ENCODE measurements at regions not wholly inside any gene's neighbourhood (a gene's known extent, or its start where the extent isn't known, plus 50 kb on each side); places are given as distances from the start of the nearest gene placed in this dataset.

DNA sequence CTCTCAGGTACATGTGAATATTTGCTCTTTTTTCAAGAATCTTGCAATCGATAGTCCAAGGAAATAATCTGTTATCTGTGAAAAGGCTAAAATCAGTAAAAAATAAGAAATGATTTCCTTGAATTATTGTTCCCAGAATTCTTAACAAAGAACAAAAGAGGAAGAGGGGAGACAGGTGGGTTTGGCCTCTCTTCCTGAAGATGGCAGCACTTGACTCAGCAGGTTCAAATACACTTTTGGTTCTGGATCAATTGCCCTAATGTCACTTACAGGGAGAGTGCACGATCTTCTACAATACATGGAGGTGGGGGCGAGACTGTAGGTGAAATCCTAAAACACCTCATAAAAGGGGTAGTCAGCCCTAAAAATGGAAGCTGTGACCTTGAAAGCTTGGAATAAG, 358.7 kb downstream of the IRS2 start:
- no peak overlapping the region for H3K27ac ChIP-seq (ENCODE audit: control insufficient read depth, insufficient read depth, low read length)
- dilution Hi-C loops (cut with MboI; ENCODE audit: extremely low pct_ligation_motif_present, low sequenced_read_pairs), result no loop called here
- no peak for FAIRE-seq

DNA sequence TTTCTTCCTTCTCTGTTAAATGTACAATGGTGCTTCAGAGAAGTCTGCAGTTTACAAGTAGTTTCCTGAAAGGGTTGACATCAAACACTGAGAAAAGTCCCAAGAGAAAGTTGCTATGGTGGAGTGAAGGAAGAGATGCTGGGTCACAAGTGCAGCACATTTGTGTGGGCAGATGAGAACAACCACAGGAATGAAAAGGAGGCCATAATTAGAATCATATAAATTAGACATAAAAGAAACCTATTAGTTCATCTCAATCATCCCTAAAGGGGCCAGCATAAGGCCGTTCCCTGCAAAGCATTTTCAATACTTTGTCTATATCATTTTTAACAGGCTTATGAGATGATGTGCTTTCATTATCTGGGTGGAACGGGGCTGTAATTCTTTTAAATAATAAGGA, 359.2 kb downstream of the IRS2 start:
- no peaks in the 10 kb centered on the region for H3K36me3 ChIP-seq (ENCODE audit: control insufficient read depth in 2 of 2, extremely low read depth in 1 of 2, insufficient read depth in 2 of 2, low read length in 2 of 2)
- no peak for TF ChIP-seq EZH2 (IDR thresholded peaks at IDR 0.05; ENCODE audit: low read length)
- TF ChIP-seq CTCF (optimal IDR thresholded peaks at IDR 0.05 in 1 of 3, IDR thresholded peaks at IDR 0.05 in 1 of 3, conservative IDR thresholded peaks at IDR 0.05 in 1 of 3; ENCODE audit: extremely low read depth in 1 of 3, insufficient read depth in 2 of 3, low read length in 3 of 3), result no peak
- H3K79me2 ChIP-seq (ENCODE audit: control insufficient read depth, insufficient read depth, low read length), result no peaks in the 10 kb centered on the region
- H3K4me3 ChIP-seq (ENCODE audit: control insufficient read depth in 2 of 3, extremely low read depth in 1 of 3, insufficient read depth in 2 of 3, low read depth in 1 of 3, low read length in 3 of 3), result no peak overlapping the region
- H2AFZ ChIP-seq (ENCODE audit: control insufficient read depth, low read length), result no peak overlapping the region
- no peaks in the 10 kb centered on the region for H3K27me3 ChIP-seq (ENCODE audit: control insufficient read depth, extremely low read depth, insufficient read depth, low read length)
- H3K4me2 ChIP-seq (ENCODE audit: control insufficient read depth, extremely low read depth, insufficient read depth, low read depth, low read length), result no peak overlapping the region
- DNase-seq (ENCODE audit: low read depth, low spot score), result no peak
- FAIRE-seq, result no peak
- dilution Hi-C loops (cut with MboI; ENCODE audit: extremely low pct_ligation_motif_present, low sequenced_read_pairs), result no loop called here
- no peaks in the 10 kb centered on the region for H3K9me1 ChIP-seq (ENCODE audit: control insufficient read depth, extremely low read depth, insufficient read depth, low read length)
- H3K4me1 ChIP-seq (ENCODE audit: control insufficient read depth, extremely low read depth, insufficient read depth, low read length), result no peaks in the 10 kb centered on the region
- H3K27ac ChIP-seq (ENCODE audit: control insufficient read depth, insufficient read depth, low read length), result no peak overlapping the region
- H4K20me1 ChIP-seq (ENCODE audit: control insufficient read depth, extremely low read depth, insufficient read depth, low read length), result no peaks in the 10 kb centered on the region
- no peak overlapping the region for H3K9ac ChIP-seq (ENCODE audit: control insufficient read depth, extremely low read depth, insufficient read depth, low read length)
- no peaks in the 10 kb centered on the region for H3K9me3 ChIP-seq (ENCODE audit: control insufficient read depth, low read depth, low read length)

More for the DNA sequence above, 358.7 kb downstream of the IRS2 start:
- Histone ChIP-seq H3K79me2 (ENCODE audit: control insufficient read depth, insufficient read depth, low read length) (no peaks in the 10 kb centered on the region), H4K20me1 (ENCODE audit: control insufficient read depth, extremely low read depth, insufficient read depth, low read length) (no peaks in the 10 kb centered on the region), H3K36me3 (ENCODE audit: control insufficient read depth in 2 of 2, extremely low read depth in 1 of 2, insufficient read depth in 2 of 2, low read length in 2 of 2) (no peaks in the 10 kb centered on the region), H3K9me1 (ENCODE audit: control insufficient read depth, extremely low read depth, insufficient read depth, low read length) (no peaks in the 10 kb centered on the region), H2AFZ (ENCODE audit: control insufficient read depth, low read length) (no peak overlapping the region), H3K27me3 (ENCODE audit: control insufficient read depth, extremely low read depth, insufficient read depth, low read length) (no peaks in the 10 kb centered on the region), H3K4me2 (ENCODE audit: control insufficient read depth, extremely low read depth, insufficient read depth, low read depth, low read length) (no peak overlapping the region), H3K9me3 (ENCODE audit: control insufficient read depth, low read depth, low read length) (peaks cover 2% of the 10 kb centered on the region), H3K4me3 (ENCODE audit: control insufficient read depth in 2 of 3, extremely low read depth in 1 of 3, insufficient read depth in 2 of 3, low read depth in 1 of 3, low read length in 3 of 3) (no peak overlapping the region), H3K9ac (ENCODE audit: control insufficient read depth, extremely low read depth, insufficient read depth, low read length) (no peak overlapping the region), H3K4me1 (ENCODE audit: control insufficient read depth, extremely low read depth, insufficient read depth, low read length) (no peaks in the 10 kb centered on the region)
- TF ChIP-seq EZH2 (IDR thresholded peaks at IDR 0.05; ENCODE audit: low read length), result no peak
- TF ChIP-seq CTCF (optimal IDR thresholded peaks at IDR 0.05 in 1 of 3, IDR thresholded peaks at IDR 0.05 in 1 of 3, conservative IDR thresholded peaks at IDR 0.05 in 1 of 3; ENCODE audit: extremely low read depth in 1 of 3, insufficient read depth in 2 of 3, low read length in 3 of 3), result no peak
- no peak for DNase-seq (ENCODE audit: low read depth, low spot score)
